GM19372 (cell line): ENCODE measurements at regions not wholly inside any gene's neighbourhood (a gene's known extent, or its start where the extent isn't known, plus 50 kb on each side); places are given as distances from the start of the nearest gene placed in this dataset.

Experiments
- ATAC-seq: cut with Tn5 transposase; IDR thresholded peaks from one replicate; pipeline ENCODE4 v1.9.1; 2021; ENCODE audit warnings: mild to moderate bottlenecking, low read depth, moderate library complexity; ENCODE audit not compliant: unreplicated experiment

DNA sequence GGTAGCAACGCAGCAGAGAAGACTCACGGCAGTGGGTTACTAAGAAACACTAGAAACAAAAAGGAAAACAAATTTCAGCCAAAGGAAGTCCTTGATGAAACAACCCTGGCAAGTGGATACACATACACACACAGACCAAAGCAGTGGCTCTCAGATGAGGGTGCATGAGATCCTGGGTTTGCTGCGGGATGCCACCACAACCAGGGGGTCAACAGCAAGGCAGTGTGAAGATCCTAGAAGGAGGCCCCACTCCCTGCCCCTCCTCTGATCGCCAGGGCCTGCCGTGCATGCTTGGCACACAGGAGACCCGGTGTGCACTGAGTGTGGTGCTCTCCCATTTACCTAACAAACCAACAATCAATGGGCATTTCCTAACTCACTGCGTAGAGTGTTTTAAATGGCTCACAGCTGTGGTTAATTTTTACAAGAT is 252.3 kb upstream of the KLF14 start:
- ATAC-seq: no peak

DNA sequence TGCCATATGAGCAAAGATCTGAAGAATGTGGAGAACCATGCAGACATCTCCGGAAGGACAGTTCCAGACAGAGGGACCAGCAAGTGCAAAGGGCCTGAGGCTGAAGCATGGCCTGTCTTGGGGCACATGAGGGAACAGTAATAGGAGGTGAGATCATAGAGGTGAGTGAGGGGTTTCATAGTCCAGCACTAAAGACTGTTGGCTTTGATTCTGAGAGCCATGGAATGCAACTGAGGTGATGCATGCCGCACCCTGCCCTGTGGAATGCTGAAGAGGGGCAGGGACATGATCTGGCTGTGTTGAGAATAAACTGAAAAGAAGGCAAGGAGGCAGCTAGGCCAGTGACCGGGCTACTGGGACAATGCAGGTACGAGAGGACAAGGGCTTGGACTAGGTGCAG is 253.1 kb upstream of the KLF14 start:
- ATAC-seq: no peak

DNA sequence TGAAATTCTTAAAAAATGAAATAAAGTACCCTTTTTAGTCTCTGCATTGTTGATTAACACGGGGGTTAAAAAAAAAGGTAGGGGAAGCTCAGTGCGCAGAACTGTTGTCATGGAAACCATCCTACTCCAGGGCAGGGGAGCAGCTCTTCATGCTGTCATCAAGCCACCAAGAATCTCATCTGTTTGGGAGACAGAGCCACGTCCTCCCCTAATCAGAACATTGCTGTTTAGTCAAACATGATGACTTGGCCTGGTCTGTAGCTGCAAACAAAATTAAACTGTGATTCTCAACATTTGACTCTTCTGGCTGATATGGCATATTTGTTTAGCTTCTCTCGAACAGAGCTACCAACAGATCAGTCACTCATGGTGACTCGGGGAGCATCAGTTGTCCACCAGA is 254.4 kb upstream of the KLF14 start:
- no peak for ATAC-seq

DNA sequence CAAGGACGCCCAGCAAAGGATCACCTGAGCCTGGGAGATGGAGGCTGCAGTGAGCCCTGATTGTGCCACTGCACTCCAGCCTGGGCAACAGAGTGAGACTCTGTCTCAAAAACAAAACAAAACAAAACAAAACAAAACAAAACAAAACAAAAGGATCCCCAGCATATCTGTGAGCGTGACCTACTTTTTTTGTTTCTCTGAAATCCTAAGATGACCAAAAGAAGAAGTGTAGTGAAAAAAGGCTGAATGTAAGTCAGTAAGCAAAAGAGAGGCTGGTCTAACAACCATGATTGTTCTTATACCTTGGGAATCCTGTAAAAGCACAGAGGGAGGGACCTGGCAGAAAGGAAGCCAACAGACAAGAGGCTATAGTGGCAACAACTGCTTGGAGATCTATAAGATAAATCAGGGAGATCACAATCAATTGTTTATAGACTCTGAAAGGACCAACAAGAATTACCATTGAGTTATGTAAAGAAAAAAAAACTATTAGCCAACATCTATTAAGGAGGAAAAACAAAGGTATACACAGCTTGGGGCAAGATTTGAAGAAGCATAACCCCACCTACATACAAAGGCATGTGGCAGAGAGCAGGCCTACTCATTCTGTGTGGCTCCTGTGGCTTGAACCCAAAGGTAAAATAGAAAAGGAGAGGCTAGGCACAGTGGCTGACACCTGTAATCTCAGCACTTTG is 255.2 kb upstream of the KLF14 start:
- no peak for ATAC-seq

DNA sequence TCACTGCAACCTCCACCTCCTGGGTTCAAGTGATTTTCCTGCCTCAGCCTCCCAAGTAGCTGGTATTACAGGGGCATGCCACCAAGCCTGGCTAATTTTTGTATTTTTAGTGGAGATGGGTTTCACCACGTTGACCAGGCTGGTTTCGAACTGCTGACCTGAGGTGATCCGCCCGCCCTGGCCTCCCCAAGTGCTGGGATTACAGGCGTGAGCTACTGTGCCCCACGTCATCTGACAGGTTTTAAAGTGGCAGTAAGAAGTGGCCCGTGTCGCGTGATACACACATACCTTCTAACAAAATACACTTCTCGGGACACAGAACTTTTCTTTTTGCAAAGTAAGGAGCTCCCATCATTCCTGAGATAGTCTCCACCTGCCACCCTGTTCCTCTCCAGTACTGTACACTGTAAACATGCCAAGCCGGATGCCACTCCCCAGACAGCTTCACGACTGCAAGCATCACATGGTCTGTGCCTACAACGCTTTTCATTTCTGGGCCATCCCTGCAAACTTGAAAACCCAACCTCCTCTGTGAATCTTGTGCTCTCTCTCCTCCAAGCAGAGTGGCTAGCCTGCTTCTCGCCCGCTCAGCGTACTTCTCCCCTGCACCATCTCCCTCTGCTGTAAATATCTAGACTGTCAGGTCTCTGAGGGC is 256.3 kb upstream of the KLF14 start:
- no peak for ATAC-seq

DNA sequence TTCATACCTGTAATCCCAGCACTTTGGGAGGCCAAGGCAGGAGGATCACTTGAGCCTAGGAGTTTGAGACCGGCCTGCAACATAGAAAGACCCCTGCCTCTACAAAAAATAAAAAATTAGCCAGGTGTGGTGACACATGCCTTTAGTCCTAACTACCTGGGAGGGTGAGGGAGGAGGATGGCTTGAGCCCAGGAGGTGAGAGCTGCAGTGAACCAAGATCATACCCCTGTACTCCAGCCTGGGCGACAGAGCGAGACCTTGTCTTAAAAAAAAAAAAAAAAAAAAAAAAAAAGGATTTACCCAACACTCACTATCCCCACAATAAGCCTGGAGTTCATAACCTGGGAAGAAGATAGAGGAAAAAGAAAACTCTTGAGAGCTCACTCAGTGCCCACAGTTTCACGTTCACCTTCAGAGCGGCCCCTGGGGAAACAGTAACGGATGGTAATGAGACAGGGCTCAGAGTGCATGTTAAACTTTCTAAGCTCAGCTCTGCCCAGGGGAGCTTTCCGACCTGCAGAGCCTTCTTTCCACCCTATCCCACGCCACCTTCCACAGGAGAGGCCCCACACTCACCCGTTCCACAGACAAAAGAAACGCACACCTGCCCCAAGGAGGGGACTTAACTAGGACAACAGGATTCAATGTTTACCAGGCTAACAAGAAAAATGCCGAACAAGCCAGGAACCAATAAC is 259.8 kb upstream of the KLF14 start:
- ATAC-seq: no peak

DNA sequence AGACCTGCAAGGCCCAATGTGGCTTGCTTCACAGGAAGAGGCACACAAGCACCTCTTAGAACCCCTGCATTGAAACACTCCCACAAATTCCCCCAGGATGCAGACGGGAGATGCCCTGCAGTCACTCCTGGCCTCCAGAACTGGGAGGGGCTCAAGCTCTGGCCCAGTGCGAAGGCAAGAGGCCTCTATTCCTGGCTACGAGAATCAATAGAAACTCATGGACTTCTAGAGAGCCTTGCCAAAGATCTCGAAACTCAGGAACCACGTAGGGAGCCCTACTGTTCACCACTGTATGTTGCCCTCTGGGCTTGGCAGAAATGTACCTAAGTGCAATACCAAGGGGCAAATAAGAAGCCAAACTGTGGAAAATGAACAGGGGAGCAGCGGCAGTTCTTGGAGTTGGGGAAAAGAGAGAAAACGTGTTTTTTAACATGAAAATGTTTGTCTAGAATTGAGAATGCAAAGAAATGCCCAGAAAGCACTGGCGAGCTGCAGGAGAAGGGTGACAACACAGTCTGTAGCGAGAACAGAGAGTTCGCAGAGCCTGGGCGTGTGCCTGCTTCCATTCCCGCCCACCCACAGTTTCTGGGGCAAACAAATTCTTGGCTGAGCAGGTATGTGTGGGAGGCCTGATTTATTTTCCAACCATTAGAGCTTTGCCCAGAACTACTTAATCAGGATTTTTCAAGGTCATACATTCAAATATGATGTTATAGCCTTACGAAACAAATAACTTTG is 260.5 kb upstream of the KLF14 start:
- no peak for ATAC-seq

DNA sequence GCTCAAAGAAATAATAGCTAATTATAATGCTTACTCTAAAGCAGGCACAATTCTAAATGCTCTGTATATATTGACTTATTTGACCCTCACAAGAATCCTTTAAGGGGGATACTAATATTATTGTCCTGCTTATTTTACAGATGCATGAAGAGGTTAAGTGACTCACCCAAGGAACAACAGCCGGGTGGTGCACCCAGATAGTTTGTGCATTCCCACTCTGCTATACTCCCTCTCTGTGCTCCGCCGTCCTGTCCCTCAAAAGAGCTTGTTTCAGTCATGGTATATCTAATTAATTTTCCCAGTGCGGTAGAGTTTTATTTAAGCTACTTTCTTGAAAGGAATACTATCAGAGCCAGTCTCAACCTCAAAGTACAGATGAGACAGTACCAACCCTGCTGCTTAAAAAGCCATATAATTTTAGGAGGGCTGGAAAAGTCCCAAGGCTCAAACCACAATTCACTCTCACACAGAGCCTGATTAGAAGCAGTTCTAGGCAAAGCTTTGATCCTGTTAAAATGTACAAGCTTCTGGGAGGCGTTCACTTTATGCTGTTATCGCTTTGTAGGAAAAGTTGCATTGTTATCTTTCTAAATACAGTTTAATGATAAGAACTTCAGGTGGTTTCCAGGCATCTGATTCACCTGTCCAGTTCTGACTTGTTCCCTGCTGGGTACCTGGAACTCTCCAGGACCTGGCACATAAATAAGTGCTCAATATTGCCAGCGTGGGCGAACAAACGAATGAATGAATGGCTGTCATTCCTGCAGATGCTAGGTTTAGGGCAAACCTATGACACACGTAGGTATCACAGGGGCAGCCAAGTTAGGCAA is 261.5 kb upstream of the KLF14 start:
- no peak for ATAC-seq

DNA sequence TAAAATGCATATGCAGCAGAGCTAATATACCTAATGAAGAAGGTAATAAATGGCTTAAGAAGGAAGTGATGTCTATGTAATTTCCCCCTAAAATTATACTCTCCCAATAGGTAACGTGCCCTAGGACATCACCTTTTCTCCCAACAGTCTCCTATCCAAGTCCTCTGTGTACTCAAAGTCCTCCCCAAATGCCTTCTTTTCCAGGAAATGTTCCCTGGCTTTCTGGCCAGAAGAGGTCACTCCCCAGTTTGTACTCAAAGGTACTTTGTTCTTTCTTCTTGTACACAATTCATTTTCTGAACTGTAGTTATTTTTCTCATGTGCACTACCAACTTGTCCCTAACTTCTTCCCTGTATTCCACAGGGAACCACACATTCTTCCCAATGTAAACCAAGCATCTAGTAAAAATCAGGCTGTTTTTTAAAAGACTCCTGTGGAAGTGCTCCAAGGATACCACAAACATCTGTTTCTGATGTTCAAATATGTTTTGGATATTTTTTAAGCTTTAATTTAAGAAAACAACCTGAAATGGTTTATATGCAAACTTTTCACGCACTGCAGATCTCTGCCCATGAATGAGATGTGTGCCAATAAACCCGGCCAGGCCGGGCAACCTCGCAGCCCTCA is 262.3 kb upstream of the KLF14 start:
- no peak for ATAC-seq

DNA sequence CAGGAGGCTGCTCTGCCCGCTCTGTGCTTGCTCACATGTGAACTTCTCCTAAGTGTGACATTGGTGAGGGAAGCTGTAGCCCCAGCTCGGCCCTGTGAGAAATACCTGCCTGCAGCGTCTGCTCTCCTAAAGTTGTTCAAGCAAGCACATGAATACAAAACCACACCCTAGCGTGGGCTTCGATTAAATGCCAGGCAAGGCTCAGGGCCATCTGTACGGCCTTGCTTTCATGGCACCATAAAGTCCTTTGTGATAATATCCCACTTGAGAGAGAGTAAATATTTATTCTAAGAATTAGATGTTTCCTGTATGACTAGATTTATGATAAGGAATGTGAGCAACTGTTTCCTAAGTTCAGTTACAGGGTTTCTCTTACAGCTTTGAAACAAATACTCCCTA is 262.8 kb upstream of the KLF14 start:
- no peak for ATAC-seq

DNA sequence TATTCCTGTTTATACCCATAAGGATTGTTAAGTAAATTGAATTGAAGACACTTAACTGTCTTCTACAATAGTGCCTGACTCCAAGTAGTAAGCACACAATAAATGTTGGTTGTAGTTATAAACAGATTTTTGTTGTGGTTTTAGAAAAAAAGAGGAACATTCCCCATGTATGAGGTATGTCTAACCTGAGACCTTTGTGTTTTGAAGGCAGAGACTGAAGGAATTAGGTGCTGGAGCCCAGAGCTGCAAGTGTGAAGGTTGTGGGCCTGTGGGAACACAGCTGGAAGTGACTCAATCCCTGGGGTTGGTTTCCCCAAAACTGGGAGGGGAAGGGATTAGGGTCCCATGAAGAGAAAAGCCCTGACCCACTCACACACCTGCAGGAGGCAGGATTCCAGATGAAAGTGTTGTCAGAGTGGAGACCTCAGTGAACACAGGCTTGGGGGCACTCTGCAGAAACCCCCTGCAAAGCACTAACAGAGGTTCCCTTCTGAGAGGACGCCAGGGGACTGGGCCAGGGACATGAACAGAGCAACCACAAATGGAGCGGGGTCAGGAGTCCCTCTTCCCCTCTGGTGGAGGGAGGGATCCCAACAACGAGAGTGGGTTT is 265.1 kb upstream of the KLF14 start:
- no peak for ATAC-seq

DNA sequence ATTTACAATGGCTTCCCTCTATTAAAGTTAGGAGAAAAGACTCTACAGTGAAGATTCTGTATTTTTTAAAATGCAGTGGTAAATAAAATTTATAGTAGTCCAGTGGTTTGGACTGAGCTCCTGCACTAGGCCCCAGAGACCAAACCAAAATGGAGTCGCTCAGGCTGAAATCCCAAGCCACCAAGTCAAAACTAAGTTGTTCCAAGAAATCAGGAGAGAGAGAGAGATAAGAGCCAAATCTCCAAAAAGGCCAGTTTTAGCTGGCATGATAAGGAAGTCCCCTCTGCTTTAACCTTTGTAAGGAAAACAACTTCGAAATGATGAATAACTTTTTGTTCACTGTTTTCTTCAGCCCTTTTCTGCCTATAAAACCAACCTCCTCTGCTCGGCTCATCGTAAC is 265.9 kb upstream of the KLF14 start:
- ATAC-seq: no peak

DNA sequence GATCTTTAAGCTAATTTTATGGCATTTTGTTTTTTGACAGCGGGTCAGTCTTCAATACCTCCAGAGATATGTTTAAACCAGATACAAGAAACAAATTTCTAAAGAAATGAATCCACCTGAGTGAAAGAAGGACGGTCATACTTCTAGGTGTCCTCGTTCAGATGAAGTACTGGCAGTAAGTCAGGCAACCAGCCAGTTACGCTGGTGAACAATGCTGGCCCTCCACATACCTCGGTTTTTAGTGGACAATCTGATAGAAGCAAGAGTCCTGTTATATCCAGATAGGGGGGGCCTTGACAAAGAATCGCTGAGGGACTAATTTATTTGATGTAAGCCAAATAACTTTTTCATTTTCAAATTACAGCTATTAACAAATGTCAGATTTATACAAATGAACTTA is 266.4 kb upstream of the KLF14 start:
- no peak for ATAC-seq

DNA sequence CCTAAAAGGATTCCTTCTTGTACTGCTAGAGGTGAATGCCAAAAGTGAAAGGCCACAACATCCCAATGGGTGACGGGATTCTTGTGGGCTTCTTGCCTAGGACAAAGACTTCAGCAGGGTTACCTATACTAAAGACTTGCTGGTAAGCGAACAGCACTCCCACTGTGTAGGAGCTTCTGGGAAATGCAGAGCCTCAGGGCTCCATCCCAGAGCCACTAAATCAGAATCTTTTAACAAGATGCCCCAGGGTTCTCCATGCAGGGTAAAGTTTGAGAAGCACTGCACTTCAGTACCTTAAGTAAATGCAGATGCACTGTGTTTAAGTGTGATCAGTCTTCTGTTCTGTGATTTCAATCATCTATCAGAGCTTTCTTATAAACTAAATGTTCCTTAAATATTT is 266.9 kb upstream of the KLF14 start:
- no peak for ATAC-seq

DNA sequence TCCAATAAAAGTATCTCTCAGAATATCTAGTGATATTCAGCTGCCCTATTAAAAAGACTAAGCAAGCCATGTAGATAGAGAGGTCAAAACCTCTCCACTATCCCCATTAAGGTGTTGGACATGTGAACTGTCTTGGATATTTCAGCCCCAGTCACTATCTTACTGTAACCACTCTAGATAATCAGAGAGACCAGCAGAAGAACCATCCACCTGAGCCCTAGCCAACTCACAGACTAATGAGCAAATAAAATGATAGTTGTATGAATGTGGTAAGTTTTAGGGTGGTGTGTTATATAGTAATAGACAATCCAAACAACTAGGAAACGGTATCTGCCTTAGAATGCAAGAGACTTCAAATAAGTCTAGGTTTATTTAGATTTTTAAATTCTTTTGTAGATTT is 268.6 kb upstream of the KLF14 start:
- ATAC-seq: no peak

DNA sequence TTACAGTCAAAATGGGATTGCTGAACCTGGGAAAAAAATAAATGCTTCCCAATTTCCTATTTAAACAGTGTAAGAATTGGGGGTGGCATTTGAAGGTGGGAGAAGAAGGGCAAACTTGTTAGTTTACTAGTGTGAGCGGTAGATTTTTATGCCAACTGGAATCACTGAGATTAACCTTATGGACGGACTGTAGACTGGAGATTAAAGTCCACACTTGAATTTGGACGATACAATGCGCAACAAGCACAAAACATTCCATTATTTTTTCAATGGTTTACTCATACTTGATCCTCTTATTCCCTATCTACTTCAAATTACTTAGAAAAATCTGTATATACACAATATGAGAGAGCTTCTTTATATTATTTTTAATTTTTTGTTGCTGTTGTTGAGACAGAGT is 269.6 kb upstream of the KLF14 start:
- ATAC-seq: no peak

DNA sequence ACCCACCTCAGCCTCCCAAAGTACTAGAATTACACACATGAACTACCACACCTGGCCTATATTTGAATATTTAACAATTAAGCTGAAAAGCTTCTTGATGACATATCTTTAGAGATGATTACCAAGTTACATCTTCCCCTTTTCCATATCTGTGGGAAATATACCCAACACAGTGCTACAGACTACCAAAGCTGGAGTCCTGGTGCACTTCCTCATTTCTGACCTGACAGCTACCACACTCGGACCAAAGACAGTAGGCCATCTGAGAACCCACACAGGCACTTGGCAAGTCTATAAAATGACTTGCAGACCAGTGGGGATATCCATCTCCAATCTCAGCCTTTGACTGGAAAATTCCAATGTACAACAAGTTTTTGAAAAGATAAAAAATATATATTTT is 270.4 kb upstream of the KLF14 start:
- no peak for ATAC-seq

DNA sequence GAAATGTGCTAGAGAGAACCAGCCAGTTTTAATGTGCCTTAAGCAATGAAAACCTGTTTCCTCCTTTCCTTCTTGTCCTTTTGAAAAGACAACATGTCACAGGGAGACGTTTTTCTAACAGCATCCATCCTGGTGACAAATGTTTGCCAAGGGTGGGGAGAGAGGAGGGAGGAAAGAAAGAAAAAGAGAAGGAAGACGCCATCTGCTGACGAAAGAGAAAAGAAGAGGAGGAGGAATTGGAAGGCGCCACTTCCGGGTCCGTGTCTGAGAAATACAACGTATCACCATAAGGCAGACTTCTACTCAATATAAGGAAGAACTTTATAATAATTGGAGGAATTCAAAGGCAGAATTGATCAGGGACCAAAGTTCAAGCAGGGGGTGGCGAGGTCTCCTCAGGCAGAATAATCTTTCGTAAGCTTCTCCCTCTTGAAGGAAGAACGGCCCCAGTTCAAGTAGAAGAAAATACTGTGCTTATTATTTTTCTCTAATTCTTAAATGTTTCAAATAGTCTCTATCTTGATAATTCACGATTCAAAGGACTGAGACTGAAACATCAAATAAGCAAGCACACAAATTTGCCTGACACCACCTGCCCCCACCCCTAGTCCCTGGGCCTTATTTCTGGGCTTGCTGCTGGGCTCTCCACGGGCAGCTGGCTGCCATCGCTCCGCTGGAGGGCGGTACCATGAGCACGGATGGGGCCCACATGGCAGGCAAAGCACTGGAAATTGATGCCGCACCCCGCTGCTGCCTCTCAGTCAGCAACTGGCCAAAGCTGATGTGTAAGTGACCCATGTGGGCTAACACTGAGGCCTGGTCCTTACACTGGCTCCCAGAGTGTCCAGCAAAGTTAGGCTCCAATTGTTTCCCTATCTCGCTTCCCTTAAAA is 273.7 kb upstream of the KLF14 start:
- ATAC-seq: no peak
